ENCODE measurements at regions not wholly inside any gene's neighbourhood (a gene's known extent, or its start where the extent isn't known, plus 50 kb on each side); places are given as distances from the start of the nearest gene placed in this dataset.

DNA sequence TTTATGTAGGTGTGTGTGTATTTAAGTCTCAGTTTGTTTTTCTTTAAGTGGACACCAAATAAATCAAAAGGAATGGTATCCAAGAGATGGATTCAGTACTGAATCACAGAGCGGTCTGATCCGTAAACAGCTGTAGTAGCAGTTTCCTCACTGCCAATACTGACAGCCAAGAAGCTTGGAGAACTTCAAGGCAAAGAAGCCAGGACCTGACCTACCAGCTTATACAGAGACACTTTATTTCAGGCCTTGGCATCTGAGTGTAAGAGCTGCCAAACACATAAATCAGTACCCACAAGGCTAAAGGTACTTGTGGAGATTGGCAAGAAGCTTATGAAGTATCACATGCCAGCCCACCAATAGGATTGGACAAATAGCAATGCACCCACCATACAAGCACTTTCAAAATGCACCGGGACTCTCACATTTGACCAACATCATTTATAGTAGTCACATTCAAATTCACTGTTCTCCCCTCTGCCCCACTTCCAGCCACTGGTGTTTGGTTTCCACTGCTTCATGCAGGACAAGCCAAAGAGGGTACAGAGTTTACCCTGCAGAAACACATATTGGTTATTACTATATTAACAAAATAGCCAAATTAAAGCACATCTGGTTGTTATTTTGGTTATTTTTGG, 357.9 kb downstream of the KLF12 start:
- Histone ChIP-seq H3K9me3 (ENCODE audit: insufficient read depth, low read length) (no peaks in the 10 kb centered on the region), H3K27me3 (ENCODE audit: insufficient read depth, insufficient read length) (no peaks in the 10 kb centered on the region), H3K4me3 (ENCODE audit: insufficient read length, low read depth) (no peak overlapping the region), H3K4me1 (ENCODE audit: insufficient read depth, insufficient read length) (no peaks in the 10 kb centered on the region), H3K36me3 (ENCODE audit: insufficient read depth, insufficient read length, low read length) (no peaks in the 10 kb centered on the region), H3K9ac (ENCODE audit: insufficient read length, low read depth) (no peak overlapping the region)
- no peak for DNase-seq (ENCODE audit: low read depth, low spot score)
- TF ChIP-seq SUZ12 (IDR thresholded peaks at IDR 0.05; ENCODE audit: extremely low read depth, insufficient read depth, insufficient read length) (no peak), YY1 (IDR thresholded peaks at IDR 0.05; ENCODE audit: insufficient read depth, insufficient read length) (no peak), ZNF274 (IDR thresholded peaks at IDR 0.05; ENCODE audit: low read depth, low read length) (no peak)

DNA sequence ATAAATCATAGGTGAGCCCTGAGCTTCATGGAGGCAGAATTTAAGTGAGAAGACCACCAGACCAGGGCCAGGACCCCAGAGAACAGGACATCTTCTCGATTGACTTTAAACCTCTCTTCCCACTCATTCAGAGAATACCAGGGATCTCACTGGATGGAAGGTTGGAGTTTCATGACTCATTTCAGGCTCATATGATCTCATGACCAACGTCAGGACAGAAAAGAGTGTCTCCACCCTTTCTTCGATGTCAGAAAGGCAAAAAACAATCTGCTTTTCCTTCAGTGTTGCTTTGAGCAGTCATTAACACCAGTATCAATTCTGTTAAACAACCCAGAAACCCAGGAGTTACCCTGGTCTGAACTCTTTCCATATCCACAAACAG, 361.0 kb downstream of the KLF12 start:
- no peaks in the 10 kb centered on the region for H3K4me1 ChIP-seq (ENCODE audit: insufficient read depth, insufficient read length)
- no peak for DNase-seq (ENCODE audit: low read depth, low spot score)
- TF ChIP-seq ZNF274 (IDR thresholded peaks at IDR 0.05; ENCODE audit: low read depth, low read length) (no peak), YY1 (IDR thresholded peaks at IDR 0.05; ENCODE audit: insufficient read depth, insufficient read length) (no peak), SUZ12 (IDR thresholded peaks at IDR 0.05; ENCODE audit: extremely low read depth, insufficient read depth, insufficient read length) (no peak)
- no peak overlapping the region for H3K9ac ChIP-seq (ENCODE audit: insufficient read length, low read depth)
- no peaks in the 10 kb centered on the region for H3K27me3 ChIP-seq (ENCODE audit: insufficient read depth, insufficient read length)
- H3K9me3 ChIP-seq (ENCODE audit: insufficient read depth, low read length) = no peaks in the 10 kb centered on the region
- no peak overlapping the region for H3K4me3 ChIP-seq (ENCODE audit: insufficient read length, low read depth)
- no peaks in the 10 kb centered on the region for H3K36me3 ChIP-seq (ENCODE audit: insufficient read depth, insufficient read length, low read length)

DNA sequence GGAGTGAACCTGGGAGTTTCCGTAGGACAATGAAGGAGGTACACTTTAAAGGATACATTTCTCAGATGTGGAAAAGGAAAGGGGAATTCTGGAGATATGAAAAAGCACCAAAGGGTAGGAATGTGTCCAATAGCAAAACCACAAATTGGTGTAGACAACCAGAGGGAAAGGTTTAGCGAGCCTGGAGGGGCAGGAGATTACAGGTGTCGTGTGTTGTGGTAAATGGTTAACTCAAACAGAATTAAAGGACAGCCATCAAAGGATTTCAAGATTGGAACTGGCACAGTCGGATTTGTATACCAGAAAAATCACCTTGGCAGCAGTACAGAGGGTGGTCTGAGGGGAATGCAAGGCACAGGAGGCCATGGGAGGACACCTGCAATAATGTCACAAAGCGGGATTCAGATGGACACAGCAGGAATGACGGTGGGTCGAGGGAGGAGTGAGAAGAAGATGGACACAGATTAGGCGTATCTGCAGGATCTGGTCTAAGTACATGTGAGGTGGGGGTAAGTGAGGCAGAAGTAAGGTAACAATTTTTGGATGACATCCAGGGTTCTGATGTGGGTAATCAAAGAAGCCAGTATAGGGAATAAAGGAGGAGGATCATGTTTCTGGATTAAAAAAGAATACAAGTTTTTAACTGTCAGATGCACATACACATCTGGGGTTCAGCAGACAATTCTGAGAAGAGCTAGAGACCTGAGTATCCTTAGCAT, 361.6 kb downstream of the KLF12 start:
- no peaks in the 10 kb centered on the region for H3K27me3 ChIP-seq (ENCODE audit: insufficient read depth, insufficient read length)
- no peak overlapping the region for H3K4me3 ChIP-seq (ENCODE audit: insufficient read length, low read depth)
- no peaks in the 10 kb centered on the region for H3K4me1 ChIP-seq (ENCODE audit: insufficient read depth, insufficient read length)
- DNase-seq (ENCODE audit: low read depth, low spot score) = no peak
- H3K9me3 ChIP-seq (ENCODE audit: insufficient read depth, low read length) = no peaks in the 10 kb centered on the region
- no peak for TF ChIP-seq YY1 (IDR thresholded peaks at IDR 0.05; ENCODE audit: insufficient read depth, insufficient read length)
- H3K36me3 ChIP-seq (ENCODE audit: insufficient read depth, insufficient read length, low read length) = no peaks in the 10 kb centered on the region
- no peak overlapping the region for H3K9ac ChIP-seq (ENCODE audit: insufficient read length, low read depth)

DNA sequence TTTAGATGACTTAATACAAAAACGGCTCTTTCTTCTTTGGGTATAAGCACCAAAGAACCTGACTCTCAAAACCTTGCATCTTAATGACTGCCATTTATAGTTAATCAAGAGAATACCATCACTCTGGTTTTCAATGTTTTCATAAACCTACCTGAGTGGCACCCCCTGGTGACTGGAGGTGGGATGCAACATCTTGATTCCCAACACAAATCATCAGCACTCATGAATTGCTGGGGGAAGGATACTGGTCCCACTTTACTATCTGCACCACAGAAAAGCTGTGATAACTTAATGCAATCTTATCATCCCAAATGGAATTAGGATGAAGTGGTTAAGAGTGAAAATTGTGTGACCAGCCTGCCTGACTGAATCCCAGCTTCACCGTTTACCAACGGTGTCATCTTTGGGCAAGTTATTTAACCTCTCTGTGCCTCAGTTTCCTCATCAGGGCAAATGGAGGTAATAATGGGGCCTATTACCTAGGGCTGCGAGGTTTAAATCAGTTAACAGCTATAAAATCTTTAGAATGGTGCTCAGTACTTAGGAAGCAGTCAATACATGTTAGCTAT, 366.4 kb downstream of the KLF12 start:
- no peaks in the 10 kb centered on the region for H3K9me3 ChIP-seq (ENCODE audit: insufficient read depth, low read length)

DNA sequence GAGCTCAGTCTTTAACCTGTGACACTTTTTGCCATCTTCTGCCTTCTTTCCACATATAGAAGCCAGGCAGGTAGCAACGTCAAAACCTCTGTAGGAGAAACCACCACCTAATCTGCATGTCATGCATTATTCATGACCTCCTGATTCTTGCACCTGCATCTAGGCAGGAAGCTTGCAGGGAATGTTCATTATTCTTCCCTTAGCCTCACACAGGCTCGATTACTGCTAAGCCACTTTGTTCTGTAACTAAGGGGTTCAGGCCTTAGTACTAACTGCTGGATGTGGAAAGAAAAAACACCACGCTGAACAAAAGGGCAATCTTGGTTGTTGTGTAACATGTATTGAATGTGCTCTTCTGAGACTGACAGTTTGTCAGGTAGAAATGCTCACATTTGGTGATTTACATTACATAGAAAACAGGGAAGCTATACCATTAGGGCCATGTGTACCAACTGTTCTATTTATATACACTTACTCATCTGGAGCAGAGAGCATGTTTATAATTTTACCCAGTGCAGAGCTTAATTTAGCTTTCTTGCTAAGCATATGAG, 366.9 kb downstream of the KLF12 start:
- H3K9ac ChIP-seq (ENCODE audit: insufficient read length, low read depth) = no peak overlapping the region
- peak; percentile 30 for DNase-seq (ENCODE audit: low read depth, low spot score)

More for the DNA sequence above, 366.4 kb downstream of the KLF12 start:
- no peak for TF ChIP-seq YY1 (IDR thresholded peaks at IDR 0.05; ENCODE audit: insufficient read depth, insufficient read length)
- TF ChIP-seq ZNF274 (IDR thresholded peaks at IDR 0.05; ENCODE audit: low read depth, low read length) = no peak
- TF ChIP-seq SUZ12 (IDR thresholded peaks at IDR 0.05; ENCODE audit: extremely low read depth, insufficient read depth, insufficient read length) = no peak
- peak; percentile 6 for DNase-seq (ENCODE audit: low read depth, low spot score)
- no peaks in the 10 kb centered on the region for H3K4me1 ChIP-seq (ENCODE audit: insufficient read depth, insufficient read length)
- H3K9ac ChIP-seq (ENCODE audit: insufficient read length, low read depth) = no peak overlapping the region
- no peaks in the 10 kb centered on the region for H3K36me3 ChIP-seq (ENCODE audit: insufficient read depth, insufficient read length, low read length)
- no peak overlapping the region for H3K4me3 ChIP-seq (ENCODE audit: insufficient read length, low read depth)
- no peaks in the 10 kb centered on the region for H3K27me3 ChIP-seq (ENCODE audit: insufficient read depth, insufficient read length)

DNA sequence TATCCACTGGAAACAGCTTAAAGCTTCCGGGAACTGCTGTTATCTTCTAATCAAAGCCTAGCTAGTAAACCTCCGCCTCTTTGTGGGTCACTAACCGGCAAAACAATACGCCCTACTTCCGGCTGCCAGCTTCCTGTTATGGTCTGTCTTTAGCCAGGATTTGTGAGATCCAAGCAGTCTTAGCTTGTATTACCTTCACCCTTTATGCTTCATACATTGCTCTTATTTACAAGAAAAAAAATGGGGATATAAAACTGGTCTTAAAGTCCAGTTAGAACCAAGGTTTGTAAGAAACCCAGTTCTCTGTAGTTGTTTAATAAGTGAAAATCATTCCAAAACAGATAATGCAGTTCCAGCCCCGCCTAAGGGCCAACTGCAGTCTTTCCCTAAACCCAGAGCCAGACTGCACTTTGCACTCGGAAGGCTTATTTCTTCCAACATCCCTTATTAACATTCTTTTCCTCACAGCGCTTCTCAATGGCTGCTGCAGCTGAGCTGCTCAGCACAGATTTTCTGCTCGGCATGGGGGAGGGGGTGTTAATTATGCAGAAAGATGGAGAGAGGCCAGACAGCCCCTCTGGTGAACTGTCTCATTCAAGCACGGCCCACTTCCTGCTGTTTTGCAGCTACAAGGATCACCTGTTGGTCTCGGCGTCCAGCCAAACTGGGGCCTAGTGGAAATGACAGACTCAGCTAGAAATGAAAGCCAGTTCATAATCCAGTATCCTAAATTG, 368.4 kb downstream of the KLF12 start:
- peak; percentile 79 for DNase-seq (ENCODE audit: low read depth, low spot score)
- TF ChIP-seq ZNF274 (IDR thresholded peaks at IDR 0.05; ENCODE audit: low read depth, low read length) = no peak
- Histone ChIP-seq H3K36me3 (ENCODE audit: insufficient read depth, insufficient read length, low read length) (no peaks in the 10 kb centered on the region), H3K9me3 (ENCODE audit: insufficient read depth, low read length) (no peaks in the 10 kb centered on the region), H3K4me3 (ENCODE audit: insufficient read length, low read depth) (no peak overlapping the region), H3K27me3 (ENCODE audit: insufficient read depth, insufficient read length) (no peaks in the 10 kb centered on the region), H3K4me1 (ENCODE audit: insufficient read depth, insufficient read length) (no peaks in the 10 kb centered on the region), H3K9ac (ENCODE audit: insufficient read length, low read depth) (no peak overlapping the region)

More for the DNA sequence above, 366.9 kb downstream of the KLF12 start:
- Histone ChIP-seq H3K4me3 (ENCODE audit: insufficient read length, low read depth) (no peak overlapping the region), H3K9me3 (ENCODE audit: insufficient read depth, low read length) (no peaks in the 10 kb centered on the region), H3K36me3 (ENCODE audit: insufficient read depth, insufficient read length, low read length) (no peaks in the 10 kb centered on the region), H3K4me1 (ENCODE audit: insufficient read depth, insufficient read length) (no peaks in the 10 kb centered on the region), H3K27me3 (ENCODE audit: insufficient read depth, insufficient read length) (no peaks in the 10 kb centered on the region)
- TF ChIP-seq ZNF274 (IDR thresholded peaks at IDR 0.05; ENCODE audit: low read depth, low read length) = no peak
- TF ChIP-seq YY1 (IDR thresholded peaks at IDR 0.05; ENCODE audit: insufficient read depth, insufficient read length) = no peak
- TF ChIP-seq SUZ12 (IDR thresholded peaks at IDR 0.05; ENCODE audit: extremely low read depth, insufficient read depth, insufficient read length) = no peak

DNA sequence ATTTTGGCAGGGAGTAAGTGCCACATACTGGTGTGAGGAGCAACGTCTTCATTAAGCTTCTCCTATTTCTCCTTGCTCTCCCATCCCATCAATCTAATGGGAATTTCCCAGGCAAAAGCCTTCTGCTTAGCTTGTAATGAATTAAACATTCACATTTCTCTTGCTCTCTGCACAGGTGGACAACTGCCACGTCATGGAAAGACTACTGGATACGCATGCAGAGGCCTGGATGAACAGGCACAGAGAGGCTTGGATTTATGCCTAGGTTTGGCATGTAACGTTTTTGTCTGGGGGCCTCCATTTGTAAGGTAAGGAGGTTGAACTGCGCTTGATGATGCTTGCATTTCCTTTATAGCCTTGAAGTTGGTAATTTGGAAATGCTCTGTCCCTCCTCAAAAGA, 374.8 kb downstream of the KLF12 start:
- H3K4me1 ChIP-seq (ENCODE audit: insufficient read depth, insufficient read length) = no peaks in the 10 kb centered on the region
- H3K27me3 ChIP-seq (ENCODE audit: insufficient read depth, insufficient read length) = no peaks in the 10 kb centered on the region
- DNase-seq (ENCODE audit: low read depth, low spot score) = no peak
- H3K36me3 ChIP-seq (ENCODE audit: insufficient read depth, insufficient read length, low read length) = no peaks in the 10 kb centered on the region
- no peak overlapping the region for H3K9ac ChIP-seq (ENCODE audit: insufficient read length, low read depth)
- no peak overlapping the region for H3K4me3 ChIP-seq (ENCODE audit: insufficient read length, low read depth)
- TF ChIP-seq ZNF274 (IDR thresholded peaks at IDR 0.05; ENCODE audit: low read depth, low read length) = no peak
- no peak for TF ChIP-seq SUZ12 (IDR thresholded peaks at IDR 0.05; ENCODE audit: extremely low read depth, insufficient read depth, insufficient read length)
- TF ChIP-seq YY1 (IDR thresholded peaks at IDR 0.05; ENCODE audit: insufficient read depth, insufficient read length) = no peak
- H3K9me3 ChIP-seq (ENCODE audit: insufficient read depth, low read length) = no peaks in the 10 kb centered on the region
